ENCODE measurements at regions not wholly inside any gene's neighbourhood (a gene's known extent, or its start where the extent isn't known, plus 50 kb on each side); places are given as distances from the start of the nearest gene placed in this dataset.
"Not testable (repeated sequence)": the region's sequence is repeated elsewhere in the genome, so short reads cannot be mapped to it uniquely, and the experiment has no call there.

DNA sequence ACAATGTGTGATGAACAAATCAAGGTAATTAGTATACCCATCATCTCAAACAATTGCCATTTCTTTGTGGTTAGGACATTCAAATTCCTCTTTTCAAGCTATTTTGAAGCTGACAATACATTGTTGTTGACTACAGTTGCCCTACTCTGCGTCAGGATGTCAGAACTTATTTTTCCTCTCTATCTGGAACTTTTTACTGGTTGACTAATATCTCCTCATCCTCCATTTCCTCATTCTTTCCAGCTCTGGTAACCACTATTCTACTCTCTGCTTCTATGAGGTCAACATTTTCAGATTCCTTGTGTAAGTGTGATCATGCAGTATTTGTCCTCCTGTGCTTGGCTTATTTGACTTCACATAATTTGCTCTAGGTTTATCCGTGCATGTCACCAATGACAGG is 240.5 kb upstream of the HS3ST1 start:
- no peak for DNase-seq

DNA sequence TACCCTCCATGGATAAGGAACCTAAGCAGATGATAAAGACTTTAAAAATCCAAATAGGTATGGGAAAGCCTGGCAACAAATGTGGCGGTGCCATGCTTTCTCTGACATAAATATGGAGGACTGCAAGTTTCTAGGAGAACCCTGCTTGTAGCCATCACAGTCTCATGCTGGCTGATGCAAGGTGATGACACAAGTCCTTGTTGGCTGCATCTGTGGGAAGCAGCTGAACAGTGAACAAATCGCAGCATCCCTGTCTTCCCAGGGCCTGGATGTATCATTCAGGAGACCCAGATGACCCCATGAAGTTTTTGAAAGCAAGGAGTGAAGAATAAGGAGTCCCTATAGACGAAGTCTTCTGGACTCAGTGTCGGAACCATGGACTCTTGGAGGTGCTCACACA is 234.4 kb upstream of the HS3ST1 start:
- DNase-seq, result no peak

DNA sequence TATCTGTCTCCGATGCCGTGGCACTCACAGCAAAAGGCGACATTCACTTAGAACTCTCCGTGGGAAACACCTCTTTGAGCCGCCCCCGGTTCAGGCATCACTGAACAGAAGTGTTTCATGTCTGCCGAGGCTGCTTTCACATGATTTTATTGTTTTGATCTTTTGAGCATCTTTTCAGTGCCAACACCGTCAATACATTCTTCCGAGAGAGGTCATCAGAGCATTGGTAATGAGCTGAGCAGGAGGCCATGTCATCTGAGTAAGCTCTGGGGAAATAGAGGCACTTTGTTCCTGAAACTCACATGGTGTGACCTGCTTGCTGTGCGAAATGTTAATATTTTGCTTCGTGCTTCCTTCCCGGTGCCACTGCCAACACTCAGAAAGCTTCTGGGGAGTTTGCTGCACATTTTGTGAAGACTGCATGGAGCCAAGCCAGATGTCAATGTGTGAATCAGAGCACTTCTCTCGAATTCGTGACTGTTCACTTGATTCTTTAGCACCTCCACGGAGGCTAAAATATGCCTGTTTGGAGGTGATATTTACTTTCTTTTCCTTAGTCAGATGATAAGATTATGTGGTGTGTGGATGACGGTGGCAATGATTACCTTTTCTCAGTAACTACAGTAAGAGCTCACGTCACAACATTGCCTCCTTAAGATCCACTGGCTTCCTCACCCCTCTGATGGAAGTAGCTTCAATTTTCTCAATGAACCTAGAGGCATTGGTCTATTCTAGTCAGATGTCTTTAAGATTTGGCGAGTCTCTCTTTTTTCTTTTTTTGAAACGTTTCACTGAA is 222.3 kb upstream of the HS3ST1 start:
- DNase-seq, result no peak

DNA sequence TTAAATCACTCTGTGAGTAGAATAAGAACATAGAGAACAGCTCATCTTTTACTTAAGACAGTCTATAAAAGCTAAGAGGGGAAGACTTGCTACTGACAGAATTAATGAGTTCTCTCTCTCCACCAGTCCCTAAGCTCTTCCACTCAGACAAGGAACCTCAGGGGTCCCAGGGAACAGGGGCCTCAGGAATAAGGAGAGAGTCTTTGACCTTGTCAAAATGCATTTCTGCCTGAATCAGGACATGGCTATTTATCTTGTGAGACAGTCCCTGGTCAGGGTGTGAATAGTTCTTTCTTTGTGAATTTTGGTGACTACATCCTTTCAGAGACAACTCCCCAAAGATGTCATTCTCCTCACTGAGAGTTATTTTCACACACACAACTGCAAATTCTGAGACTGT is 218.7 kb upstream of the HS3ST1 start:
- no peak for DNase-seq

DNA sequence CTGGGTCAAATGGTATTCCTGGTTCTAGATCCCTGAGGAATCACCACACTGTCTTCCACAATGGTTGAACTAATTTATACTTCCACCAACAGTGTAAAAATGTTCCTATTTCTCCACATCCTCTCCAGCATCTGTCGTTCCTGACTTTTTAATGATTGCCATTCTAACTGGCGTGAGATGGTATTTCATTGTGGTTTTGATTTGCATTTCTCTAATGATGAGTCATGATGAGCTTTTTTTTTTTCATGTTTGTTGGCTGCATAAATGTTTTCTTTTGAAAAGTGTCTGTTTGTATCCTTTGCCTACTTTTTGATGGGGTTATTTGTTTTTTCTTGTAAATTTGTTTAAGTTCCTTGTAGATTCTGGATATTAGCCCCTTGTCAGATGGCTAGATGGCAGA is 214.4 kb upstream of the HS3ST1 start:
- DNase-seq, result not testable (repeated sequence)

DNA sequence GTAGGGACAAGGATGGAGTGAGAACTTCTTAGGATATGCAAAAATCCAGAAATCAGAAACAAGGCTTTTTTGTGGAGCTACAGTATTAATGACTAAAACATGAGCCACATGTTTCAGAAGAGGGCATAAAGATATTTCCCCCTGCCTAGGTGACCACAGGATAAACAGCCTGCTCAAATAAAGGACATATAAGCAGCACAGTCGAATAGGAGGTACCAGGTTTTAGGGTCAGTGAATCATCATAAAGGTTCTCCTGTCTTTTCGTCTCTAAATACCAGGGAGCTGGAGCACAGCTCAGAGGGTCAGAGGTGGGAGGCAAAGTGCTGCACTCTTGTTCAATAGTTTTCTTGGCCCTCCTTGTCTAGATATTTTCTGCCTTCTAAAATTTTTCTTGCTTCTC is 211.9 kb upstream of the HS3ST1 start:
- DNase-seq, result no peak

DNA sequence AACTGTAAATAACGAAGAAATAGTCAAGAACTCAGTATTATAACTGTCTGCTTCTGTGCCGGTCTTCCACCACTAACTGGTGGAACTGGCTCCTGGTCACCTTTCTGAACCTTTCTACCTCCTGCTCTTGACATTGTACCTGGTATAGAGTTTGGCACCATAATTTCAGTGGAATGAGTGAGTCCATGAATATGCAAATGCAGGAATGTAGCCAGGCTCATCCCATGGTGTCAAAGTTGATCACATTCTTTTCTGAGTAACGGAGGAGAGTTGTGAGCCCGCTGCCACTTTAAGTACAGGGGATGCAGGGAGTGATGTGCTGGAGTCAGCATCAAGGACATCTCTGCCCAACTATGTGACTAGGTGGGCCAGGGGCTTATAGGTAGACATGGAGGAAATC is 207.9 kb upstream of the HS3ST1 start:
- no peak for DNase-seq

DNA sequence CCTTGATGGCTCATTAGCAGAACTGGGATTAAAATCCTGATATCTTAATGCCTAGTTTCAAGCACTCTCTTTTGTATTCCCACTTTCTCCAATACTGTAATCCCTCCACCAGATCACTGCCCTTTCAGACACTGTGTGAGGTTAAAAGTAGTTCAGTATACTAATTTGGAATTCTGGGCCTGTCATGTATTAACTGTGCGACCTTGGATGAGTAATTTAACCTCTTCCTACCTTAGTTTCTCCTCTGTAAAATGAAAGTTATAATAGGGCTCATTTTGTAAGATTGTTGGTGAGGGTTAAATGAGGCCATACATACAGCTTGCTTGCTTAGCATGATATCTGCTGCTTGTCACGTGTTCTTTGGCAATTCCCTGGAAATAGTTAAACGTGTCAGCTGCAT is 207.3 kb upstream of the HS3ST1 start:
- no peak for DNase-seq

DNA sequence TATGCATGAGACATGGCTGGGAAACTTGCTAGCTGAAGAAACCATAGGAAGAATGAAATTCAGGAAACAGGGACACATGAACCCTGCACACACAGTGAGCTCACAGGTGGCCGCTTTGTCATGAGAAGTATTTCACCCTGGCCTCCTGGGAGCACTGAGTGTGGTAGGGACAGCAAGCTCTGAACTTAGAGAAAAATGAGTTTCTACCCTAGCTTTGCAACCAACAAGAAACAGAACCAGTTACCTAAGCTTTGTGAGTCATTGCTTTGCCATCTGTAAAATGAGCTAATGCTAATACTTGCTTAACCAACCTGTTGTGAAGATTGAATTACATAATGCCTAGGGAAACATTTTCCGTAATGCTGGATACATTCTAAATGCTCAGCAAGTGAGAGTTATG is 206.6 kb upstream of the HS3ST1 start:
- no peak for DNase-seq

DNA sequence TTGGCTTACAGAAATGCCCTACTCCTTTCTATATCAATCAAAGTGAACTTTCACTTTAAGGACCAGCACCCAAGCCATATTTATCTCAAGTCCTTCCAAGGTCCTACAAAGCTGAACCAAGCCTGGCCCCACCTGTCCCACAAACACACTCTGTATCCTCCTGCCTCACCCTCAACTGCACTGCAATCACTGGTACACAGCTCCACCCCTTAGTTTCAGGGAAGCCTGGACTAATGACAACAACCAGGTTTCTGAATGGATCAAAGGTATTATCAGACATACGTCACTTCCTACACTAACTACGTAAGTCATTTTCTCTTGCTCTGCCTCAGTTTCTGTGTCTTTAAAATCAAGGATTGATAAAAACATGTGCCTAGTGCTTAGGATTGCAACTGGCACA is 205.6 kb upstream of the HS3ST1 start:
- no peak for DNase-seq

DNA sequence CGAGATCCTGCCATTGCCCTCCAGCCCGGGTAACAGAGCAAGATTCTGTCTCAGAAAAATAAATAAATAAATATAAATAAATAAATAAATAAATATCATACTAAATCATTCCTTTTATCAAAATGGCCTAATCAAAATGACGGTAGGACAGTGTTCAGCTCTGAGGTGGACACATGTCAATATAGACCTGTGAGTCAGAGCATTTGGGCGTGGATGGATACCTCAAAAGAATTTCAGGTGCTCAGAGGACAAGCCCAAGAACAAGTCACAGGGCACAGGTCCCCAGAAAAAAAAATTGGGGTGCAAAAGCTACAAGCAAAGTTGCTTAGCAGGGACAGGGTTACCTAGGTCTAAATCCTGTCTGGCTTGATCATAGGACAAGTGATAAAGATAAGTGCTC is 204.7 kb upstream of the HS3ST1 start:
- DNase-seq, result no peak

DNA sequence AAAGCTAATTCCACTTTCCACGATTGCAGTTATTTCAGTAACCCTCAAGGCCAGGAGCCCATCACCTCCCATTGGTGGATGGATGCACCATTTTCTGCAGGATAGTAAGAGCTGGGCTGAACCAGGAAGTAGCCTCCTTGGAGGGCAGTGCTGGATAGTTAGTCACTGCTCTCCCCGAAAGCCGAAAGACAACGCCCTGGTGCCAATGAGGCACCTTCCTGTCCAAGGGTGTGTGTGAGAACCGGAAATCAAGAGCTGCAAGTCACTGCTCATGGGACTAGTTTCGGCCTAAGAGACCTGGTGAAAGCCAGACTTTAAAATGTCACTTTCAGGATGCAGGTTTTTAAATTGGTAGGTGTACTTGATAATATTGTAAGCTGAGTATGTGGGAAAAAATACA is 203.8 kb upstream of the HS3ST1 start:
- no peak for DNase-seq

DNA sequence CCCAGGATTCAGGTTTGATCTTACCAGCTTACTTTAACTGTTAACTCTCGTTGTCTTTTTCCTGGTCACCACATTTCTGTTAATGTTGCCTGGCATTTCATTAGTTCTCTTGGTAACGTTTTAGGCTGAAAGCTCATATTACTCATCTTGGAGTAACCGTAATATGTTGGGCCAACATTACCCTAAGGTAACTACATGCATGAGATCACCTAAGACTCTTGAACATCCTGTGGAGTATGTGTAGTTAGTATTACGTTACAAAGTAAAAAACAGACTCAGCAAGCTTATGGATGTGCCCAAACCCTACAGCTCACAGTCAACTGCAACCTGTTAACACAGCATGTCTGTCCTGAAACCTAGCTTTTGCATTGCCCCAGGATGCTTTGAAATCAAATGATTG is 203.3 kb upstream of the HS3ST1 start:
- no peak for DNase-seq

DNA sequence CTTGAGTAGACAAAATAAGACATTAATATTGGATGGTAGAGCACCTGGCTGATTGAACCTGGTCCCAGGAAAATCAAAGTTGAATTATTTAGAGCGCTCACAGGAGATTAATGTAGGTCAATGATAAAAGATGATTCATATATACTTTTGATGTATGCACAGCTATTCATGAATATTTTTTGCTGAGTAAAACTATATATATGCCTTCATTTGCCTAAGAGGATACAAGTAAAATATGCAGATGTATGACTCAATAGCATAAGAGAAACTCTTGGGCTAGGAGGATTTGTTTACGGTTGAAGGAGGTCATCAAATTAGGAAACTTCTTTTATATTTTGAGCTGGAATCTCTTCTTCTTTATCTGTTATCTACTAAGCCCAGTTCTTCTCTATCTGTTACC is 202.7 kb upstream of the HS3ST1 start:
- no peak for DNase-seq

DNA sequence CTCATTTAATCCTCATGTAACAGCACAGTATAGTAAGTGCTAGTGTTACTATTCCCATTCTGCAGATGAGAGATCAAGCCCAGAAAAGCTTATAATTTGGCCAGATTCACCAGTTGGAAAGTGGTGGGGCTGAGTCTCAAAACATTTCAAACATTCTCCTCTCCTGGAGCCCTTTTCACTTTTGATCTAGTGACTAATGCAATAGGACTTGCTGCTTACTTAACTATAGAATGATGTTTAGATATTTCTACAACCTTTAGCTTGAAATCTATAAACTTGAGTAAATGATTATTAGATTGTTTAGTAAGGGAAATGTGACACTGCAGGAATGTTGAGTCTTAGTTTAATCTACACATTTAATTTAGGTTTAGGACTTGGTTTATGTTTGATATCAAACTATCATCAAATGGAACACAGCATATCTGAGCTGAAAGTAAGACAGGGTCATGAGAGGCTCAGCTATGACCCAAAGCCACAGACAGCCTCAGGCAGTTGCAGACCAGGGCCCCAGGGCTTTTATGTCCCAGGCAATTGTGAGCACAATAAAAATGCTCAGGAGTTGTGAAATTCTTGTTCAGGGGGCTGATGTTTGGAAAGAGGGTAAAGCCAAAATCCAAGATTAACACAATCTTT is 199.5 kb upstream of the HS3ST1 start:
- no peak for DNase-seq

DNA sequence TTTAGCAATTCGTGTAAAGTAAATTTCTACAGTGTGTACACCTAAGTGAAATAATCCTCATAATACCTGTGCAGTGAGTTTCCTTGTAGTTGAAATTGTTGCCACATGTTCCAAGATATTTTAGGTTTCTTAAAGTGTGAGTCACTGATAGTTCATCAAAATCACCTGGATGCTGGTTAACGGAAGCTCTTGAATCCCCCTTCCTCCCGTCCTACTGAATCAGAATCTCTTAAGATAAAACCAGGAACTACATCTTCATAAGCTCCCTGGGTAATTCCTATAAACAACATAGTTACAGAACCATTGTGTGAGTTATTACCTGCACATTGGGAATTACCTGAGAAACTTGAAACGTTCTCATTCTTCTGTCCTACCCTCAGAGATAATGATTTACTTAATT is 197.4 kb upstream of the HS3ST1 start:
- no peak for DNase-seq

DNA sequence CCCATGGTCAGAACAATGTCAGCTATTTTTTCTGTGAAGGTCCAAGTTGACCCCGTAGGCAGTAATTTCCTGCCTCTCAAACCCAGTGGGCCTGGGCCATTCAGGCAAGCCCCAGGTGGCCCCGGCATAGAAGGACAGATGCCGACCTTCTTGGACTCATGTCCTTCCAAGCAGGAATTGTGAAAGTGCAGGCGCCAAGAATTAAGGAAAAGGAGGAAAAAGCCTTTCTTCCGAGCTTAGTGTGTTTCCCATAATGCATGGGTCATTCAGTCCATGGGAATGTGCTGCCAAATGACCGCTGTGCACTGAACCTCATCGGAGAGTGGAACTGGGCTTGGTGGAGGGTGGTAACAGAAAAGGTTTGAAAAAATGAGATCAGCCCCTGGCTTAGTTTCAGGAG is 196.5 kb upstream of the HS3ST1 start:
- DNase-seq, result no peak

DNA sequence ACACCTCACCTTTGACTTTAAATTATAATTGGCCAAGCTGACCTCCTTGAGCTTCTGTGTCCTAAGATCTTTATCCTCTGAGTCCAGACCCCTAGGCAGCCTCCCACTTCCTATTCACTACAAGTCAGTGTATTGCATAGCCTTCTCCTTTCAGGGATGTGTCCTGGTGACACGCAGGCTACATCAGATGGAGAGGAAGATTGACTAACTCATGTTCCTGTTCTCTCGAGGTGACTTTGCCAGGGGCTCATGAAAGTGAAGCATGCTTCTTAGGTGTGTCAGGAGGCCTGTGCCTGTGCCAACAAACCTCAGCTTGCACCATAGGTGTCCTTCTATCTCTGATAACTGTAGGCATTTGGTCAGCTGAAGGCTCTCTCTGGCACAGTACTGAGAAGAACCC is 195.7 kb upstream of the HS3ST1 start:
- DNase-seq, result no peak

DNA sequence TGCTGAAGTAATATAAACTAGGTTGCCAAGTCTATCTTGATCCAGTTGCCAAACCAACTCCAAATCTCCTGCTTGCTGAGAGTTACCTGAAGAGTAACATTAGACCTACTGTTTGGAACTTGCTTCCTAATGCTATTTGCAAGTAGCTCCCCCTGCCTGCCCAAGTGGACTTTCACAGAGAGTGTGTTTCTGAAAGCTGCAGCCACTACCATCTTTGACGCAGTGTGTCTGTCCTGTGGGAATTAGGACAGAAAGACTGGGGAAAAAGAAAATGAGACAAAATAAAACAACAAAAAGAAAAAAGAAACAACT is 195.0 kb upstream of the HS3ST1 start:
- no peak for DNase-seq

DNA sequence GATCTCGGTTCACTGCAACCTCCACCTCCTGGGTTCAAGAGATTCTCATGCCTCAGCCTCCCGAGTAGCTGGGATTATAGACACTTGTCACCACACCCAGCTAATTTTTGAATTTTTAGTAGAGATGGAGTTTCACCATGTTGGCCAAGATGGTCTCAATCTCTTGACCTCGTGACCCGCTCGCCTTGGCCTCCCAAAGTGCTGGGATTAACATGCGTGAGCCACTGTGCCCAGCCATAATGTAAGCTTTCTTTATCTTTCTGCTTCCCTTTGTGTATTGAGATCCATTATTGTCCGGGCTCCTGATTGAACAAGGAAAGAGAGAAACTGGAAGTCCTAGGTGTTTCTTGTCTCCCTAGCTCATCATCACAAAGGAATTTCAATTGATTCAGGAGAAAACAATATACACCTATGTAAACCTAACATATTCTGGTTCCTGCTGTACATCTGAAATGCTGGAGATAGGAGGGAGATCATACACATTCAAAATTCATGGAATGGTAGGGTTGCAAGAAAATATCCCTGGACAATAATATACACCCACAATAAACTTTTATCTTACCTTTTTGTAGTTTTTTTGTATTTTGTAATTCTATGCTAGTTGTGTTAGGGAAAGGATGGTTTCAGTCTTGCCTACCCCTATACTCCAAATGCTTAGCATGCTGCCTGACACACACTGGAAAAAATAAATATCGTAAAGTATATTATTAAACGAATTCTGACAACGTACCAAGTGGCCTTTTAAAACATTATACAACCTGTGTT is 194.4 kb upstream of the HS3ST1 start:
- DNase-seq, result no peak

DNA sequence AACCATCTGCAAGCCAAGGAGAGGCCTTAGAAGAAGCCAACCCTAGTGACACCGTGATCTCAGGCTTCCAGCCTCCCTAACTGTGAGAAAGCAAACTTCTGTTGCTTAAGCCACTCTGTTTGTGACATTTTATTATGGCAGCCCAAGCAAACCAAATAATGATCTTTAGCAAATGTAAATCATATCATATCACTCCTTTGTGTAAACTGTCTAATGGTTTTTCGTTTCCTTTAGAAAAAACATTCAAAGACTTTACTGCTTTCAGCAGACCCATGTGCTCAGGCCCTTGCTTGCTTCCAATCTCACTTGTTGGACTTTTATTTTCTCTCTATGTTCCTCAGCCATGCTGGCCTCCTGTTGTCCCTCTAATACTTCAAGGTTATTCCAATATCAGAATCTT is 192.2 kb upstream of the HS3ST1 start:
- DNase-seq, result no peak

DNA sequence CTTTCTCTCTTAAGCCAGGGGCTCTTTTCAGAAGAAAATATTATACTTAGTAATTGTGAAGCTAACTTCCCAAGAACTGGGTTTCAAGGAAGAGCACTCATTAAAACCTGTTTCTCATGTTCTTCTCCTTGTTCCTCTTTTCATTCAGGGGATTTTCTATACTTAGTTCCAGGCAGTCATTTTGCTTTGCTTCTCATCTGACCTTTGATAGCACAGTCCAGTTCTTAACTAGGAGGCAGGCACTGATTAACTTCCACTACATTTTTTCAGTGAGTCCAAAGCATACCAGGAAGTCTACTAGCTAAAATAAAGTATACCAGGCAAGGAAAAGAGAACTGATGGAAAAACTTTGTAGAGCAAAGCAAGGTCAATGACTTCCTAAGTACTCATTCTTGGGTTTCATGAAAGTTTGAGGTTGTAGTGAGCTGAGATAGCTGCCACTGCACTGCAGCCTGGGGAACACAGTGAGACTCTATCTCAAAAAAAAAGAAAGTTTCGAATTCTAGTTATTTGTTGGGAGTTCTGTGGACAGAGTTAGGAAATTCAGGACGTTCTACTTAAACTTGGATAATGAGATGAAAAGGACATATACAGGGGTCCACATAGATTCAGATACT is 190.1 kb upstream of the HS3ST1 start:
- DNase-seq, result no peak

DNA sequence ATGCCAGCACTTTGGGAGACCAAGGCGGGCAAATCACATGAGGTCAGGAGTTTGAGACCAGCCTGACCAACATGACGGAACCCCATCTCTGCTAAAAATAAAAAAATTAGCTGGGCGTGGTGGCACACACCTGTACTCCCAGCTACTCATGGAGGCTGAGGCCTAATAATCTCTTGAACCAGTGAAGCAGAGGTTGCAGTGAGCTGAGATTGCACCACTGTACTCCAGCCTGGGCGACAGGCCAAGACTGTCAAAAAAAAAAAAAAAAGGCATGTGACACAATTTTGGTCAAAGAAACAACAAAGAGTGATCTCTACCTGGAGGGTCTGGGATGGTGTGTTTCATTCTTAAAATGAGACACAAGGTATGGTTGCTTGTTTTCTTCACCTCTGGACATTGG is 188.2 kb upstream of the HS3ST1 start:
- DNase-seq, result no peak

DNA sequence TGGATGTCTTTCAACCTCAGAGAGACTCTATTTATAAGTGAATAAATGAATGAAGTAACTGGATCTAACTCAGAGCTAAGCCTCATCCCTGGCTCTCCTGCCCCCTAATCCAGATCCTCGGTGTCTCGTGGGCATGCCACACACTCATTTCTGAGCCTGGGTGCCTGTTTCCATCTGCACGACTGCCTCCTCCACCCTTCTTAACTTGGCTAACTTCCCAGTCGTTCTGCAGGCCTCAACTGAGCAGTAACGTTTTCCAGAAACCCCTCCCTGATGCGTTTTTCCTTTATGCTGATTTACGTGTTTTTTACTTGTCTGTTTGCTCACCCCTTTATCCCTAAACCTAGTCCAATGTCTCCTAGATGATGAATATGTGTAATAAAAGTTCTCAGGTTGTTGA is 186.9 kb upstream of the HS3ST1 start:
- DNase-seq, result no peak

All from CD4-positive, alpha-beta T cell treated with Interferon gamma for 1 hour (primary cell).